Mesothelial cell of epicardium (in vitro differentiated cells): ENCODE measurements at regions not wholly inside any gene's neighbourhood (a gene's known extent, or its start where the extent isn't known, plus 50 kb on each side); places are given as distances from the start of the nearest gene placed in this dataset.

Experiments used
- DNase-seq, 2 experiments: peaks; one replicate each; pipeline ENCODE4 v3.0.0; 2021; ENCODE audit warnings: low spot score in 2 of 2; ENCODE audit not compliant: unreplicated experiment in 2 of 2
- H3K27ac Mint-ChIP-seq: 2 replicates; pipeline ENCODE4 v1.8.0; 2021; ENCODE audit warnings: mixed read lengths
- H3K27me3 Mint-ChIP-seq: 2 replicates; pipeline ENCODE4 v1.8.0; 2021; ENCODE audit warnings: low read depth, mixed read lengths
- H3K36me3 Mint-ChIP-seq: 2 replicates; pipeline ENCODE4 v1.8.0; 2021; ENCODE audit warnings: mixed read lengths
- H3K4me1 Mint-ChIP-seq: 2 replicates; pipeline ENCODE4 v1.8.0; 2021; ENCODE audit warnings: mixed read lengths
- H3K4me3 Mint-ChIP-seq: 2 replicates; pipeline ENCODE4 v1.8.0; 2021; ENCODE audit warnings: mild to moderate bottlenecking, moderate library complexity, mixed read lengths
- H3K9me3 Mint-ChIP-seq: 2 replicates; pipeline ENCODE4 v1.8.0; 2021; ENCODE audit warnings: mixed read lengths
- CTCF ChIP-seq: fragments of 200-600 bp; sonication (generic); IDR thresholded peaks from one replicate; pipeline ENCODE4 v1.5.0; 2021; ENCODE audit warnings: antibody characterized with exemption; ENCODE audit not compliant: unreplicated experiment

- no peak for TF ChIP-seq CTCF
- Mint-ChIP-seq H3K9me3 (peaks cover 6% of the 10 kb centered on the region), H3K4me3 (no peak overlapping the region), H3K4me1 (no peaks in the 10 kb centered on the region), H3K27ac (no peak overlapping the region), H3K27me3 (peaks cover 9% of the 10 kb centered on the region), H3K36me3 (no peaks in the 10 kb centered on the region)
- no peak for DNase-seq
Measured at GRCh38 chr1:203419558-203419957, 56.0 kb upstream of the PRELP start.

- DNase-seq = peak in 1 of 2 experiments; percentile 3
- H3K4me1 Mint-ChIP-seq = peaks cover 5% of the 10 kb centered on the region
- peaks cover 13% of the 10 kb centered on the region for H3K27me3 Mint-ChIP-seq
- no peak overlapping the region for H3K4me3 Mint-ChIP-seq
- H3K27ac Mint-ChIP-seq = no peak overlapping the region
- peaks cover 6% of the 10 kb centered on the region for H3K9me3 Mint-ChIP-seq
- TF ChIP-seq CTCF = no peak
- H3K36me3 Mint-ChIP-seq = no peaks in the 10 kb centered on the region
Measured at GRCh38 chr1:203420263-203420662, 55.3 kb upstream of the PRELP start.

- Mint-ChIP-seq H3K4me3 (no peak overlapping the region), H3K4me1 (peaks cover 14% of the 10 kb centered on the region), H3K9me3 (peaks cover 4% of the 10 kb centered on the region), H3K27me3 (peaks cover 20% of the 10 kb centered on the region), H3K27ac (no peak overlapping the region), H3K36me3 (no peaks in the 10 kb centered on the region)
- no peak for DNase-seq
- TF ChIP-seq CTCF = no peak
Measured at GRCh38 chr1:203421246-203421645, 54.4 kb upstream of the PRELP start.

DNA sequence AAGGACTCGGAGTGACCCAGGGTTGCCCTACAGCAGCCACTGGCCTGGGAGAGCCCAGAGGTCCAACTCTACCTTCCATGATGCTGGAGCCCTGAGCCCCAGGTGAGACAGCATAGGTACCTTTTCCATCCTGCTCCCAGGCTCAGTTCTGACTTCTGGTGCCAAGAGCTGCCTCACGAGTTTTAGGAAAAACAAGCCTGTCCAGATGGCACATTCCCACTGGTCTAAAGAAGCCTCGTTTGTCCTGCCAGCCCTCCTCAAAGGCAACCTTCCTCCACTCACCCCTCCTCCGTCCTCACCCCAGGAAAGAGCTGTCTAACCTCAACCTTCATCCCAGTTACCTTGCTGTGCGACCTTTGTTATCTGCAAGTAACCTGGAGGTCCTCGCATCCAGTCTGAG is 53.5 kb upstream of the PRELP start:
- Mint-ChIP-seq H3K27me3 (peaks cover 29% of the 10 kb centered on the region), H3K27ac (no peak overlapping the region), H3K4me1 (peaks cover 18% of the 10 kb centered on the region), H3K36me3 (no peaks in the 10 kb centered on the region), H3K9me3 (no peaks in the 10 kb centered on the region), H3K4me3 (no peak overlapping the region)
- no peak for TF ChIP-seq CTCF
- peak in 1 of 2 experiments; percentile 10 for DNase-seq

DNA sequence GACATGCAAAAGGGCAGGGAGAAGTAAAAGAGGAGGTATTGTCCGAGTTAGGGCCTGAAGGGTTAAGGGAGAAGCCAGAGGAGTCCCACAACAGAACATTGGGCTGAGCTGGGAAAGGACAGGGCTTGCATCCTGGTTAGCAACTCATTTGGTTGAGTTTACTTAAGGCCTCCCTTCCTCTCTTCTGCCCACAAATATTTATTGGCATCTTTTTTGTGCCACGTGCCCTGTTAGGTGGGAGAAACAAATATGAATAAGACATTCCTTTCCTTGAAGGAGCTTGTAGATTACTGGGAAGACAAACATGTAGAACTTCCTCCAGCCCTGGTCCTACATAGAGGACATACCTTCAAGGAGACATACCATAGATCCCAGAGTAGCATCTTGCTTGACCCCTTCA is 53.0 kb upstream of the PRELP start:
- DNase-seq = no peak
- peaks cover 33% of the 10 kb centered on the region for H3K27me3 Mint-ChIP-seq
- no peaks in the 10 kb centered on the region for H3K36me3 Mint-ChIP-seq
- H3K4me3 Mint-ChIP-seq = no peak overlapping the region
- no peaks in the 10 kb centered on the region for H3K9me3 Mint-ChIP-seq
- H3K4me1 Mint-ChIP-seq = peaks cover 19% of the 10 kb centered on the region
- no peak for TF ChIP-seq CTCF
- no peak overlapping the region for H3K27ac Mint-ChIP-seq

- peaks cover 37% of the 10 kb centered on the region for H3K27me3 Mint-ChIP-seq
- H3K4me3 Mint-ChIP-seq = no peak overlapping the region
- H3K4me1 Mint-ChIP-seq = peaks cover 25% of the 10 kb centered on the region
- no peaks in the 10 kb centered on the region for H3K9me3 Mint-ChIP-seq
- TF ChIP-seq CTCF = no peak
- H3K27ac Mint-ChIP-seq = no peak overlapping the region
- no peaks in the 10 kb centered on the region for H3K36me3 Mint-ChIP-seq
- DNase-seq = no peak
Measured at GRCh38 chr1:203424285-203424684, 51.3 kb upstream of the PRELP start.
